MCF 10A (cell line): ENCODE measurements at regions not wholly inside any gene's neighbourhood (a gene's known extent, or its start where the extent isn't known, plus 50 kb on each side); places are given as distances from the start of the nearest gene placed in this dataset.

ENCODE experiments used
- BruUV-seq: library from RNA; stranded (reverse); fragments of 400-500 nt; replicated peaks from 2 replicates; lab custom pipeline; 2021; lab: Mats Ljungman, UMichigan
- CTCF ChIA-PET: fragments of 300-600 bp; sonication (Branson Sonifier 250); formaldehyde crosslinking; extraction: SDS; loops from one replicate; lab custom pipeline; 2021; ENCODE audit warnings: antibody characterized with exemption, inconsistent platforms; lab: Yijun Ruan, JAX
- POLR2A ChIA-PET: fragments of 300-600, 350-650 bp; sonication (Branson Sonifier 250); formaldehyde crosslinking; extraction: SDS; loops from one replicate; lab custom pipeline; 2020; ENCODE audit warnings: antibody characterized with exemption, inconsistent platforms; lab: Yijun Ruan, JAX
- DNase-seq: peaks from one replicate; pipeline ENCODE4 v3.0.0-alpha.2; 2018; ENCODE audit not compliant: unreplicated experiment
- H3K27ac Mint-ChIP-seq: one replicate; pipeline ENCODE4 v1.8.0; 2022; ENCODE audit warnings: mild to moderate bottlenecking, low read depth, mixed read lengths; ENCODE audit not compliant: unreplicated experiment
- H3K27me3 Mint-ChIP-seq: one replicate; pipeline ENCODE4 v1.8.0; 2022; ENCODE audit warnings: mixed read lengths; ENCODE audit not compliant: insufficient read depth, unreplicated experiment
- H3K36me3 Mint-ChIP-seq: one replicate; pipeline ENCODE4 v1.8.0; 2022; ENCODE audit warnings: mild to moderate bottlenecking, moderate library complexity, mixed read lengths; ENCODE audit not compliant: insufficient read depth, unreplicated experiment
- H3K4me1 Mint-ChIP-seq: one replicate; pipeline ENCODE4 v1.8.0; 2022; ENCODE audit warnings: mixed read lengths; ENCODE audit not compliant: insufficient read depth, unreplicated experiment
- H3K4me3 Mint-ChIP-seq: one replicate; pipeline ENCODE4 v1.8.0; 2022; ENCODE audit warnings: mild to moderate bottlenecking, moderate library complexity, mixed read lengths; ENCODE audit not compliant: unreplicated experiment
- H3K9me3 Mint-ChIP-seq: one replicate; pipeline ENCODE4 v1.8.0; 2022; ENCODE audit warnings: mixed read lengths; ENCODE audit not compliant: unreplicated experiment
- intact Hi-C: fragments of 100-400 bp; cut with micrococcal nuclease; formaldehyde crosslinking; loops from 2 replicates; pipeline ENCODE4 v1.14.1; 2022
- TF ChIP-seq, protein P1 (sequence below): fragments of 200-600 bp; IDR thresholded peaks from one replicate; pipeline ENCODE4 v1.8.0; 2022; ENCODE audit warnings: antibody characterized with exemption, mild to moderate bottlenecking; ENCODE audit not compliant: unreplicated experiment

DNA sequence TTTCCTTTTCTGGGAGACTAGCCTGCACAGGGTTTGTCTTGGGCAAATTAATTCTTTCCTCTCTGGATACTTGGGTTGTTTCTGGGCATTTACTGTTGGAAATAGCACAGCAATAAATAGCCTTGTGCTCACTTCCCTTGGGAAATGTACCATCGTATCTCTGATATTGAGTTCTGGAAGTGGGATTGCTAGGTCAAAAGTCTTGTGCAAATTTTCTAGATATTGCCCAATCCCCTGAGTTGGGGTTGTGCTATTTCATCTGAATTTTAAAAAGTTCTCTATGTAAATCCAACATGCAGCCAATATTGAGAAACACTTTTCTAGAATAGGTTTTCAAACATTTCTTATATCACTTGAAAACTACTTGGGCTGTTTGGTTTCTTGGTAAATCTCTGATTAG, 64.0 kb upstream of the ELOVL5 start:
- H3K27ac Mint-ChIP-seq = no peak overlapping the region
- intact Hi-C loops = loop anchor here (5.0 kb wide), 1 partner anchor 120 kb away; no protein-coding TSS in a partner anchor

DNA sequence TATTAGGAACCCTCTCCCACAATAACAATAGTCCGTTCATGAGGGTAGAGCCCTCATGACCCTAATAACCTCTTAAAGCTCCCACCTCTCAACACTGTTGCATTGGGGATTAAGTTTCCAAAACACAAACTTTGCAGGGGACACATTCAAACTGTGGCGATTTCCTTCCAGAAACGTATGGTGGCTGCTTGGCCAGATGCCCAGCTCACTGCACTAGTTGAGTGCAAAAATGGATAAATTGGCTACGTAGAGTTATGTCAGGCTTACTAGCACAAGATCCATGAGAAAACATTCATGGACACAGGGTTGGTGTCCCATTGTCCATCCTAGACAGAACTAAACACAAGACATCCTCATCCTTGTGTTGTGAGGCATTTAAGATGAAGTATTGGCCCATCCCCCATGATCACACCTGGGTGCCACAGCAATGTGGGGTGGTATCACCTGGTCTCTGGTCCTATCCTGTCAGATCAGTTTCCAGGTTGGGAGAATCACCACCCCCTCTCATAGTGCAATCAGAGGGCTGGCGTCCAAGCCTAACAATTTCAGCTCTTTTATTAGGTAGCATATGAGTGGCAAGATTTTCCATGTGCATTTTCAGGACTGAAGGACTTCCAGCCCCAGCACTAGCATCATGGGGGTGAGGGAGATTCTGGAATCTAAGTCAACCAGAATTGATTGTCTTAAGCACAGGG, 63.4 kb upstream of the ELOVL5 start:
- TF ChIP-seq, protein P1, sequence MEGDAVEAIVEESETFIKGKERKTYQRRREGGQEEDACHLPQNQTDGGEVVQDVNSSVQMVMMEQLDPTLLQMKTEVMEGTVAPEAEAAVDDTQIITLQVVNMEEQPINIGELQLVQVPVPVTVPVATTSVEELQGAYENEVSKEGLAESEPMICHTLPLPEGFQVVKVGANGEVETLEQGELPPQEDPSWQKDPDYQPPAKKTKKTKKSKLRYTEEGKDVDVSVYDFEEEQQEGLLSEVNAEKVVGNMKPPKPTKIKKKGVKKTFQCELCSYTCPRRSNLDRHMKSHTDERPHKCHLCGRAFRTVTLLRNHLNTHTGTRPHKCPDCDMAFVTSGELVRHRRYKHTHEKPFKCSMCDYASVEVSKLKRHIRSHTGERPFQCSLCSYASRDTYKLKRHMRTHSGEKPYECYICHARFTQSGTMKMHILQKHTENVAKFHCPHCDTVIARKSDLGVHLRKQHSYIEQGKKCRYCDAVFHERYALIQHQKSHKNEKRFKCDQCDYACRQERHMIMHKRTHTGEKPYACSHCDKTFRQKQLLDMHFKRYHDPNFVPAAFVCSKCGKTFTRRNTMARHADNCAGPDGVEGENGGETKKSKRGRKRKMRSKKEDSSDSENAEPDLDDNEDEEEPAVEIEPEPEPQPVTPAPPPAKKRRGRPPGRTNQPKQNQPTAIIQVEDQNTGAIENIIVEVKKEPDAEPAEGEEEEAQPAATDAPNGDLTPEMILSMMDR = no peak
- H3K27ac Mint-ChIP-seq = no peak overlapping the region
- intact Hi-C loops = loop anchor here (5.0 kb wide), 1 partner anchor 120 kb away; no protein-coding TSS in a partner anchor
- no peaks in the 10 kb centered on the region for H3K27me3 Mint-ChIP-seq
- H3K4me1 Mint-ChIP-seq = no peaks in the 10 kb centered on the region
- H3K9me3 Mint-ChIP-seq = no peaks in the 10 kb centered on the region
- CTCF ChIA-PET = interaction anchor here (1.1 to 3.7 kb wide), 5 partner anchors 15 to 240 kb away, joined by 3 to 21 read pairs (median 3); no protein-coding TSS in a partner anchor
- H3K36me3 Mint-ChIP-seq = no peaks in the 10 kb centered on the region
- H3K4me3 Mint-ChIP-seq = no peak overlapping the region
- DNase-seq = no peak
- no TSS peak for BruUV-seq
- POLR2A ChIA-PET = interaction anchor here (0.6 to 2.0 kb wide), 3 partner anchors 21 to 113 kb away, joined by 3 to 7 read pairs (median 4); no protein-coding TSS in a partner anchor

More for the DNA sequence above, 64.0 kb upstream of the ELOVL5 start:
- no TSS peak for BruUV-seq
- no peaks in the 10 kb centered on the region for H3K9me3 Mint-ChIP-seq
- no peak for DNase-seq
- TF ChIP-seq, protein P1 = no peak
- H3K27me3 Mint-ChIP-seq = no peaks in the 10 kb centered on the region
- ChIA-PET POLR2A (interaction anchor here (0.6 kb wide), 1 partner anchor 112 kb away, joined by 3 read pairs; no protein-coding TSS in a partner anchor), CTCF (interaction anchor here (3.7 kb wide), 1 partner anchor 241 kb away, joined by 21 read pairs; no protein-coding TSS in a partner anchor)
- H3K4me3 Mint-ChIP-seq = no peak overlapping the region
- no peaks in the 10 kb centered on the region for H3K36me3 Mint-ChIP-seq
- no peaks in the 10 kb centered on the region for H3K4me1 Mint-ChIP-seq

GRCh38 chr6:53411451-53411850, 62.7 kb upstream of the ELOVL5 start:
- POLR2A ChIA-PET = interaction anchor here (0.8 to 2.0 kb wide), 3 partner anchors 22 to 418 kb away, joined by 4 to 7 read pairs (median 4); no protein-coding TSS in a partner anchor
- Mint-ChIP-seq H3K4me3 (no peak overlapping the region), H3K4me1 (no peaks in the 10 kb centered on the region), H3K9me3 (no peaks in the 10 kb centered on the region), H3K27ac (no peak overlapping the region), H3K36me3 (no peaks in the 10 kb centered on the region), H3K27me3 (no peaks in the 10 kb centered on the region)
- CTCF ChIA-PET = interaction anchor here (0.6 to 3.7 kb wide), 10 partner anchors 16 to 239 kb away, joined by 3 to 21 read pairs (median 3); no protein-coding TSS in a partner anchor
- intact Hi-C loops = loop anchor here (5.0 kb wide), 1 partner anchor 119 kb away; no protein-coding TSS in a partner anchor
- no peak for DNase-seq
- BruUV-seq = no TSS peak
- TF ChIP-seq, protein P1 = no peak
